ENCODE measurements at regions not wholly inside any gene's neighbourhood (a gene's known extent, or its start where the extent isn't known, plus 50 kb on each side); places are given as distances from the start of the nearest gene placed in this dataset.

DNA sequence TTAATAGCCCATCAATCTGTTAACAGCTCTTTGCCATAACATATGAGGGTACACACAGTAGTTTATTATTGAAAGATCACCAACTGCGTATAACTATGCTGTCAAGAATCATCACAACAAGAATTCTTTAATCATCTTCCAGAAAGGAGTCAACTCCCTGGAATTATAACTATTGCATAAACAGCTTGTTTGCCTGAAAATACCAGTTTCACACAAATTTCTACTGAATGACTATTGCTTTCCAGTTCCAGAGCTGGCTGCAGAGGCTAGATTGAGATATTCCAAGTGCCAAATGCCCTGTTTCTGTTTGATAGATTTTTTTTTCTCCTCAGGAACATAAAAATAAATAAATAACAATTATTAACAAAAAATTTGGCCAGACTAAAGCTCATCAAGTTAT lies 444.7 kb downstream of the TLE1 start:
- DNase-seq (ENCODE audit: low read depth) = no peak
- no peak overlapping the region for H3K4me3 ChIP-seq (ENCODE audit: low read length)
- TF ChIP-seq, protein P1, sequence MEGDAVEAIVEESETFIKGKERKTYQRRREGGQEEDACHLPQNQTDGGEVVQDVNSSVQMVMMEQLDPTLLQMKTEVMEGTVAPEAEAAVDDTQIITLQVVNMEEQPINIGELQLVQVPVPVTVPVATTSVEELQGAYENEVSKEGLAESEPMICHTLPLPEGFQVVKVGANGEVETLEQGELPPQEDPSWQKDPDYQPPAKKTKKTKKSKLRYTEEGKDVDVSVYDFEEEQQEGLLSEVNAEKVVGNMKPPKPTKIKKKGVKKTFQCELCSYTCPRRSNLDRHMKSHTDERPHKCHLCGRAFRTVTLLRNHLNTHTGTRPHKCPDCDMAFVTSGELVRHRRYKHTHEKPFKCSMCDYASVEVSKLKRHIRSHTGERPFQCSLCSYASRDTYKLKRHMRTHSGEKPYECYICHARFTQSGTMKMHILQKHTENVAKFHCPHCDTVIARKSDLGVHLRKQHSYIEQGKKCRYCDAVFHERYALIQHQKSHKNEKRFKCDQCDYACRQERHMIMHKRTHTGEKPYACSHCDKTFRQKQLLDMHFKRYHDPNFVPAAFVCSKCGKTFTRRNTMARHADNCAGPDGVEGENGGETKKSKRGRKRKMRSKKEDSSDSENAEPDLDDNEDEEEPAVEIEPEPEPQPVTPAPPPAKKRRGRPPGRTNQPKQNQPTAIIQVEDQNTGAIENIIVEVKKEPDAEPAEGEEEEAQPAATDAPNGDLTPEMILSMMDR (IDR thresholded peaks at IDR 0.05; ENCODE audit: insufficient read depth, low read depth, low read length, missing control alignments) = no peak

GRCh38 chr9:81242866-81243265 lies 446.5 kb downstream of the TLE1 start:
- TF ChIP-seq, protein P1 (IDR thresholded peaks at IDR 0.05; ENCODE audit: insufficient read depth, low read depth, low read length, missing control alignments) = no peak
- peak; percentile 16 for DNase-seq (ENCODE audit: low read depth)
- no peak overlapping the region for H3K4me3 ChIP-seq (ENCODE audit: low read length)

DNA sequence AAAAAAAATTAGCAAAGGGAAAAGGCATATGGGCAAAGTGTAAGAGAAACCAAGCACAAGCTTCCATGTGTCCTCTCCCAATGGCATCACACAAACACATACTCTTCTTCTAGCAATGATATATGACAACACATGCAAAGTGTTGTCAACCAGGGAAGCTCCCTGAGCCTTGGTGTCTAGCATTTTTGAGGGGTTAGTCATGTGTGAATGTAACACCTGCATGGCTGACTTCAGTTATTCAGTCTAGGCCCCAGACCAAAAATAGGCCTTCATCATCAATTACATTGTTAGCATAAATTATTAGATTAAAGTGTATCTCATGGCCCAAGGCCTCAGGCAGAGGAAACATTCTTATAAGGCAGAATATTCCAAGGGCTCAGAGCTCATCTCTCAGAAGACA lies 450.0 kb downstream of the TLE1 start:
- H3K4me3 ChIP-seq (ENCODE audit: low read length) = no peak overlapping the region
- TF ChIP-seq, protein P1 (IDR thresholded peaks at IDR 0.05; ENCODE audit: insufficient read depth, low read depth, low read length, missing control alignments) = no peak
- peak; percentile 10 for DNase-seq (ENCODE audit: low read depth)

DNA sequence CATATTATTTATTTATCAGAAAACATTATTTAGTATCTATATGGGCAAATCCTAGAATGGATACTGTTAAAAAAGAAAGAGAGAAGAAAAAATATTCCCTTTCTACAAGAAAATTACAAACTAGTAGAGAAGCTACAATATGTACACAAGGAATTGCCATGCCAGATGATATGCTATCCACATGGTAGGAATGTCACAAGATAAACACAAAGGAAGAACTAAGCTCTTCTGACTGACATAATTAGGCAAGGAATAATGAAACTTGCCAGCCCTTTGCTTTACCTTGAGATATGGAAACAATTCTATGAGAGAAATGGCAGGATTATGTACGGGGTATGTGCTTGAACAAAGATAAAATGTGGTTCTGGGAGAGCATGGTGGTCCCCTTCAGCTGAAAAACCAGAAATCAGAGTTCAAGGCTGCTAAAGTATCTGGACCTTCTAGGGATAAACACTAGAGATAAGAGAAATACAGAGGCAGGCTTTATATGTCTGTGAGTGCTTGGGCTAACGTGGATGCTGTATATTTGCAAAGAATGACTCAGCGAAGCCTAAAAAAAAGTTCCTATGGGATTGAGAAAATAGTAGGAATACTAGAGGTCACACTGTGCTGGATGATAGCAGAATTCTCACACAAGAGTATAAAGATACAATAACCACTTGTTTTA lies 451.6 kb downstream of the TLE1 start:
- TF ChIP-seq, protein P1 (IDR thresholded peaks at IDR 0.05; ENCODE audit: insufficient read depth, low read depth, low read length, missing control alignments) = no peak
- DNase-seq (ENCODE audit: low read depth) = no peak
- H3K4me3 ChIP-seq (ENCODE audit: low read length) = no peak overlapping the region

DNA sequence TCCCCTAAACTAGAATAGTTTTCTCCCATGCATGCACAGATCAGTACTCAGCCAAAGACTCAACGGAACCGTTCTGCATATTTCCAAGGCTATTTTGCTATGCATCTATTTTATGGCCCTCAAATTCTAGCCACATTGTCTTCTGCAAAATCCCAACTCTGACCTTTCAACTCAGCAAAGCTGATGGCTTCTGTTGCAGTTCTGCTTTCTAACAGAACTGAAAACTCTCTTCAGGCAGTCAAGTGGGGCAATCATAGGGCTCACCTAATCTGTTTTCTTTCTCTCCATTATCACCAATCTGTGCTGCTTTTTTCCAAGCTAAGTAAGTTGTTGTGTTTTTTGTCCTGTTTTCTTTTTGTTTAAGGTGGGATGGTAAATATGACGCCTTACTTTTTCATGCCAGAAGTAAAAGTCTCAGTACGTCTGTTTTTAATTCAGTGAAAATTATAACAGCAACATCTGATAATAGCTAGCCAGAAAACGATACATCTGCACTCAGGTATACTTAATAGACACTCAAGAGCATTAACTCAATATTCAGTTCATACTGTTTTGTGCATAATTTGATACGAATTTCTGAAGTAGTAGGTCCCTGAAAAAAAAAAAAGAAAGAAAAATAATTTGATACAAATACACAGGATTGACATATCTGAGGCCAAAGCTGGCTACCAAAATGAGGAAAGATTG lies 454.3 kb downstream of the TLE1 start:
- no peak for DNase-seq (ENCODE audit: low read depth)
- TF ChIP-seq, protein P1 (IDR thresholded peaks at IDR 0.05; ENCODE audit: insufficient read depth, low read depth, low read length, missing control alignments) = no peak
- H3K4me3 ChIP-seq (ENCODE audit: low read length) = no peak overlapping the region

GRCh38 chr9:81231011-81231410 lies 458.3 kb downstream of the TLE1 start:
- TF ChIP-seq, protein P1 (IDR thresholded peaks at IDR 0.05; ENCODE audit: insufficient read depth, low read depth, low read length, missing control alignments) = no peak

More at GRCh38 chr9:81231011-81231410, 458.3 kb downstream of the TLE1 start:
- no peak for DNase-seq (ENCODE audit: low read depth)
- no peak overlapping the region for H3K4me3 ChIP-seq (ENCODE audit: low read length)
